Gastroesophageal sphincter (tissue), 3 donors: ENCODE measurements at regions not wholly inside any gene's neighbourhood (a gene's known extent, or its start where the extent isn't known, plus 50 kb on each side); places are given as distances from the start of the nearest gene placed in this dataset.

Source experiments
- CTCF ChIP-seq, 4 experiments: fragments of 200-600 bp in 2 of 4; fragments of 450-650 bp in 2 of 4; sonication (generic) in 1 of 4; IDR thresholded peaks; one replicate each; pipeline ENCODE4 v1.5.1; 2017 to 2019; ENCODE audit warnings: antibody characterized with exemption in 4 of 4, mild to moderate bottlenecking in 2 of 4, moderate library complexity in 2 of 4
- POLR2AphosphoS5 ChIP-seq: sonication (generic); formaldehyde crosslinking; IDR thresholded peaks from one replicate; pipeline ENCODE4 v1.6.1; 2017; ENCODE audit warnings: antibody characterized with exemption

GRCh38 chr12:107347261-107347660 is 253.9 kb upstream of the CRY1 start:
- TF ChIP-seq CTCF (IDR thresholded peaks at IDR 0.05): no peak
- no peak for TF ChIP-seq POLR2AphosphoS5
